ENCODE measurements at regions not wholly inside any gene's neighbourhood (a gene's known extent, or its start where the extent isn't known, plus 50 kb on each side); places are given as distances from the start of the nearest gene placed in this dataset.

DNA sequence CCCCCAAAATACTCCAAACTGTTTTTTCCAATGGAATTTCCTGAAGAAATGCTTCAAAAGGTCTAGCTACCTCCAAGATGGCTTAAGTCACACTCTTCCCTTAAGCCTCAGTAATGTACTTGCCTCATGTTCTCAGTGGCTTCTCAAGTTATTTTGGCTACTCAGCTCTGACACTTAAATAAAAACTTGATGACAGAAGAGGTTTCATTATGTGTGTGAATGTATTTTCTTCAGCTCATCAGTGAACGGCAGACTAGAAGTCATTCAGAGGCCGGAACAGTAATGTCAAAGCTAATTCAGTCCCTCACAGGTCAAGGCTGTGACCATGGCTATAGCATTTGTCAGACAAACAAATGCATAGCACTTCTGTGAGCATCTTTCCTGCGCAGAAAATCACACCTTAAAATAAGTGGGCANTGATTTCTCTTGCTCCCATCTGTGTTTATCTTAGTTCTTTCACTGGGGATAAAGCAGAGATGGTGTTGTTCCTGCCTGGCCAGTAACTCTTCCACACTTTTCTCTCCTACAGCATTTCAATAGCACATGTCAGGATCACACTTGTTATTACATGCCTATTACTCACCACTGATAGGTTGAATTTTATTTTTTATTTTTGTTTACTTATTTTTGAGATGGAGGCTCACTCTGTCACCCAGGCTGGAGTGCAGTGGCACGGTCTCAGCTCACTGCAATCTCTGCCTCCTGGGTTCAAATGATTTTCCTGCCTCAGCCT, 68.5 kb upstream of the PLCL2 start:
- H3K36me3 ChIP-seq = no peaks in the 10 kb centered on the region
- ATAC-seq (ENCODE audit: low FRiP score in 2 of 2) = no peak
- 79 to 80% methylated on average over 4 of the region's 4 CpGs for WGBS, 2 donors

DNA sequence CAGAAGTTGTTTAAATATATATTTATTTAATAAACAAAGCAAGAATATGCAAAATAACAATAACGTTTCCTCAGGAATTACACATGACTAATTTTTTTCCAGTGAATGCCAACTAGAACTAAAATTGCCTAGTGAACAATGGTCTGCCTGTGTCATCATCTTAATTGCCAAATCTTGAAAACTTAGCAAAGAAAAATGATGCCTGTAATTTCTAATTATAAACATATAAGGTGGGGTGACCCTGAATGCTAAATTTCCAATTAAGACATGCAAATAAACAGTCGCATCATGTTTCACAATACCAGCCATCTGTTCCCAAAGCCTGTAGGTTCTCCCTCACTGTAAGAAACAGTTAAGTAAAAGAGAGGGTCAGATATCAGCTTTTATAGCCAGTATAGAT, 67.6 kb upstream of the PLCL2 start:
- TF ChIP-seq POLR2AphosphoS5 (IDR thresholded peaks at IDR 0.05) (no peak), POLR2A (IDR thresholded peaks at IDR 0.05) (no peak), EP300 (IDR thresholded peaks at IDR 0.05) (no peak)
- 66 to 73% methylated on average over 2 of the region's 2 CpGs for WGBS, 2 donors
- Histone ChIP-seq H3K36me3 (no peaks in the 10 kb centered on the region), H3K9me3 (no peaks in the 10 kb centered on the region), H3K4me1 (no peaks in the 10 kb centered on the region), H3K4me3 (no peak overlapping the region), H3K27me3 (no peaks in the 10 kb centered on the region), H3K27ac (no peak overlapping the region)
- ATAC-seq (ENCODE audit: low FRiP score in 2 of 2) = no peak
- no peak for DNase-seq

More for the DNA sequence above, 68.5 kb upstream of the PLCL2 start:
- H3K4me3 ChIP-seq = no peak overlapping the region
- H3K27me3 ChIP-seq = no peaks in the 10 kb centered on the region
- no peaks in the 10 kb centered on the region for H3K9me3 ChIP-seq
- DNase-seq = no peak
- TF ChIP-seq POLR2A (IDR thresholded peaks at IDR 0.05) (no peak), POLR2AphosphoS5 (IDR thresholded peaks at IDR 0.05) (no peak), EP300 (IDR thresholded peaks at IDR 0.05) (no peak)
- TF ChIP-seq, protein P1, sequence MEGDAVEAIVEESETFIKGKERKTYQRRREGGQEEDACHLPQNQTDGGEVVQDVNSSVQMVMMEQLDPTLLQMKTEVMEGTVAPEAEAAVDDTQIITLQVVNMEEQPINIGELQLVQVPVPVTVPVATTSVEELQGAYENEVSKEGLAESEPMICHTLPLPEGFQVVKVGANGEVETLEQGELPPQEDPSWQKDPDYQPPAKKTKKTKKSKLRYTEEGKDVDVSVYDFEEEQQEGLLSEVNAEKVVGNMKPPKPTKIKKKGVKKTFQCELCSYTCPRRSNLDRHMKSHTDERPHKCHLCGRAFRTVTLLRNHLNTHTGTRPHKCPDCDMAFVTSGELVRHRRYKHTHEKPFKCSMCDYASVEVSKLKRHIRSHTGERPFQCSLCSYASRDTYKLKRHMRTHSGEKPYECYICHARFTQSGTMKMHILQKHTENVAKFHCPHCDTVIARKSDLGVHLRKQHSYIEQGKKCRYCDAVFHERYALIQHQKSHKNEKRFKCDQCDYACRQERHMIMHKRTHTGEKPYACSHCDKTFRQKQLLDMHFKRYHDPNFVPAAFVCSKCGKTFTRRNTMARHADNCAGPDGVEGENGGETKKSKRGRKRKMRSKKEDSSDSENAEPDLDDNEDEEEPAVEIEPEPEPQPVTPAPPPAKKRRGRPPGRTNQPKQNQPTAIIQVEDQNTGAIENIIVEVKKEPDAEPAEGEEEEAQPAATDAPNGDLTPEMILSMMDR (IDR thresholded peaks at IDR 0.05) = no peak
- no peak overlapping the region for H3K27ac ChIP-seq
- H3K4me1 ChIP-seq = no peaks in the 10 kb centered on the region

DNA sequence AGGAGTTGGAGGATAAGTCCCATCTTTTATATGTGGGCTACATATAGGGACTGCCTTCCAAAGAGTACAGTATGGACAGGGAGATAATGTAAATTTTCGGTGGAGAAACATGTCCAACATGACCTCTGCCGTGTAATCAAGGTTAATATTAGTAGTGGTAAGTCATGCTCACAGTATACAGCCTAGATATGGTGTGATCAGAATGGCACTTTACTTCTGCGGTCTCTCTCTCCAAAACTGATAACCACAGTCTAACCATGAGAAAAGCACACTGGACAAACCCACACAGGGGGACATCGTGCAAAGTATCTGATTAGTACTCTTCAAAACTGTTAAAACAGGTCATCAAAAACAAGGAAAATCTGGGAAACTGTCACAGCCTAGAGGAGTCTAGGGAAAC, 66.6 kb upstream of the PLCL2 start:
- Histone ChIP-seq H3K27me3 (no peaks in the 10 kb centered on the region), H3K4me1 (no peaks in the 10 kb centered on the region), H3K27ac (no peak overlapping the region), H3K4me3 (no peak overlapping the region), H3K9me3 (no peaks in the 10 kb centered on the region), H3K36me3 (no peaks in the 10 kb centered on the region)
- no peak for TF ChIP-seq POLR2A (IDR thresholded peaks at IDR 0.05)
- TF ChIP-seq POLR2AphosphoS5 (IDR thresholded peaks at IDR 0.05) = no peak
- TF ChIP-seq, protein P1 (IDR thresholded peaks at IDR 0.05) = no peak
- TF ChIP-seq EP300 (IDR thresholded peaks at IDR 0.05) = no peak
- ATAC-seq (ENCODE audit: low FRiP score in 2 of 2) (no peak), DNase-seq (no peak)
- WGBS, 2 donors = 84 to 85% methylated on average over 4 of the region's 4 CpGs

DNA sequence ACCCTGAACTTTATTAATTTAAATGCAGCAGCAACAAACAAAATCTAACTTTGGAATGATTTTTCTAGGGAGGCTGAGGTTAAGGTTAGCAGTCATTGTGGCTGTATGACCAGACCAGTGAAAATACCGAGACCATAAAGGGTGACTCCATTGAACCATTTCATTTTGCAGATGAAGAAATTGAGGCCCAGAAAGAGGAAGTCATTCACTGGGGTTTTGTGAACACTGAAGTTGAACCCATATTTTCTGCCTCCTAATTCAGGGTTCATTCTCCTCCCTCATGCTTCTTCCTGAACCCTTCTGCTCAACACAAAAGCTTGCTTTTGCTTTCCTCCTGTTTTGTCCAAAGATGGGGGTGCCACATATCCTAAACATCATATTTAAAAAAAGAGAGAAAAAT, 65.8 kb upstream of the PLCL2 start:
- no peak for ATAC-seq (ENCODE audit: low FRiP score in 2 of 2)

DNA sequence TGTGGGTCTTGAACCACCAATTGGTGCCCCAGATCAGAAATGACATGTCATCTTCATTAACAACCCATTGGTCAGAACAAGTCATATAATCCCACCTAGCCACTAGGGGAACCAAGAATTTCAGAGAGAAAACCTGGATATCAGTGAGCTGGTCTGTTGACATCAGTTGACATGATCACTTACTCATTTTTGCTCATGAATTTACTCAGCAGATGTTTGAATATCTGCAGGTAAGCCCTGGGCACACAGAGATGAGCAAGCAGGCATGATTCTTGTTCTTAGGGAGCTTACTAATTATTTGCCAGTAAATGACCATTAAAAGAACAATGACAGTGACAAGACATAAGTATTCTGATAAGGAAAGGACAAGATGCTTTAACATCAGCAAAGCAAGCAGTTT, 64.3 kb upstream of the PLCL2 start:
- Histone ChIP-seq H3K4me3 (no peak overlapping the region), H3K27me3 (no peaks in the 10 kb centered on the region), H3K4me1 (no peaks in the 10 kb centered on the region), H3K9me3 (no peaks in the 10 kb centered on the region), H3K36me3 (no peaks in the 10 kb centered on the region), H3K27ac (no peak overlapping the region)
- ATAC-seq (ENCODE audit: low FRiP score in 2 of 2) = no peak
- no peak for DNase-seq
- TF ChIP-seq, protein P1 (IDR thresholded peaks at IDR 0.05) = no peak
- TF ChIP-seq EP300 (IDR thresholded peaks at IDR 0.05) = no peak
- TF ChIP-seq POLR2A (IDR thresholded peaks at IDR 0.05) = no peak
- no peak for TF ChIP-seq POLR2AphosphoS5 (IDR thresholded peaks at IDR 0.05)

More for the DNA sequence above, 65.8 kb upstream of the PLCL2 start:
- H3K9me3 ChIP-seq = no peaks in the 10 kb centered on the region
- H3K27ac ChIP-seq = no peak overlapping the region
- WGBS, 2 donors = 88 to 91% methylated on average over 1 of the region's 1 CpG
- H3K4me3 ChIP-seq = no peak overlapping the region
- no peaks in the 10 kb centered on the region for H3K27me3 ChIP-seq
- no peaks in the 10 kb centered on the region for H3K4me1 ChIP-seq
- TF ChIP-seq, protein P1 (IDR thresholded peaks at IDR 0.05) = no peak
- TF ChIP-seq POLR2AphosphoS5 (IDR thresholded peaks at IDR 0.05) (no peak), POLR2A (IDR thresholded peaks at IDR 0.05) (no peak), EP300 (IDR thresholded peaks at IDR 0.05) (no peak)
- H3K36me3 ChIP-seq = no peaks in the 10 kb centered on the region
- no peak for DNase-seq
